ENCODE measurements at regions not wholly inside any gene's neighbourhood (a gene's known extent, or its start where the extent isn't known, plus 50 kb on each side); places are given as distances from the start of the nearest gene placed in this dataset.

GRCh38 chr2:121075006-121075551 lies 209.9 kb downstream of the TFCP2L1 start:
- no peak for DNase-seq (ENCODE audit: low read depth)

- DNase-seq (ENCODE audit: low read depth) = no peak
These were observed 209.1 kb downstream of the TFCP2L1 start for GRCh38 chr2:121075641-121076497.

- no peak for DNase-seq (ENCODE audit: low read depth)
These were observed 208.5 kb downstream of the TFCP2L1 start for GRCh38 chr2:121076498-121076820.

- DNase-seq (ENCODE audit: low read depth) = peak; percentile 47
These were observed 208.0 kb downstream of the TFCP2L1 start for GRCh38 chr2:121076885-121077549.

GRCh38 chr2:121078899-121079298 lies 206.1 kb downstream of the TFCP2L1 start:
- no peak for DNase-seq (ENCODE audit: low read depth)

- no peak for DNase-seq (ENCODE audit: low read depth)
These were observed 204.8 kb downstream of the TFCP2L1 start for GRCh38 chr2:121080013-121080772.

- DNase-seq (ENCODE audit: low read depth) = no peak
These were observed 203.3 kb downstream of the TFCP2L1 start for GRCh38 chr2:121081701-121082100.

GRCh38 chr2:121082191-121082590 lies 202.8 kb downstream of the TFCP2L1 start:
- no peak for DNase-seq (ENCODE audit: low read depth)

GRCh38 chr2:121084130-121084680 lies 200.8 kb downstream of the TFCP2L1 start:
- DNase-seq (ENCODE audit: low read depth) = no peak

- DNase-seq (ENCODE audit: low read depth) = no peak
These were observed 199.2 kb downstream of the TFCP2L1 start for GRCh38 chr2:121085801-121086200.

GRCh38 chr2:121086450-121086849 lies 198.6 kb downstream of the TFCP2L1 start:
- no peak for DNase-seq (ENCODE audit: low read depth)

- no peak for DNase-seq (ENCODE audit: low read depth)
These were observed 197.9 kb downstream of the TFCP2L1 start for GRCh38 chr2:121087117-121087516.

GRCh38 chr2:121088251-121089165 lies 196.5 kb downstream of the TFCP2L1 start:
- DNase-seq (ENCODE audit: low read depth) = no peak

- DNase-seq (ENCODE audit: low read depth) = no peak
These were observed 195.9 kb downstream of the TFCP2L1 start for GRCh38 chr2:121089166-121089510.

- DNase-seq (ENCODE audit: low read depth) = no peak
These were observed 194.8 kb downstream of the TFCP2L1 start for GRCh38 chr2:121090088-121090715.

GRCh38 chr2:121092095-121092494 lies 192.9 kb downstream of the TFCP2L1 start:
- DNase-seq (ENCODE audit: low read depth) = no peak

GRCh38 chr2:121093692-121094091 lies 191.3 kb downstream of the TFCP2L1 start:
- no peak for DNase-seq (ENCODE audit: low read depth)

- no peak for DNase-seq (ENCODE audit: low read depth)
These were observed 190.9 kb downstream of the TFCP2L1 start for GRCh38 chr2:121094101-121094500.

- DNase-seq (ENCODE audit: low read depth) = no peak
These were observed 190.2 kb downstream of the TFCP2L1 start for GRCh38 chr2:121094845-121095244.

GRCh38 chr2:121095257-121096080 lies 189.5 kb downstream of the TFCP2L1 start:
- no peak for DNase-seq (ENCODE audit: low read depth)

Data from T follicular helper cell (primary cell).